ENCODE measurements at regions not wholly inside any gene's neighbourhood (a gene's known extent, or its start where the extent isn't known, plus 50 kb on each side); places are given as distances from the start of the nearest gene placed in this dataset.

GRCh38 chr2:220181165-220181564 is 553.7 kb downstream of the SLC4A3 start:
- no peak for DNase-seq

- DNase-seq: no peak
Observed at GRCh38 chr2:220182790-220183189, 555.4 kb downstream of the SLC4A3 start.

- DNase-seq: no peak
Observed at GRCh38 chr2:220185766-220186305, 558.4 kb downstream of the SLC4A3 start.

GRCh38 chr2:220188031-220188430 is 560.6 kb downstream of the SLC4A3 start:
- DNase-seq: no peak

GRCh38 chr2:220191031-220191430 is 563.6 kb downstream of the SLC4A3 start:
- DNase-seq: no peak

GRCh38 chr2:220191737-220192136 is 564.3 kb downstream of the SLC4A3 start:
- no peak for DNase-seq

GRCh38 chr2:220192994-220193753 is 565.7 kb downstream of the SLC4A3 start:
- DNase-seq: no peak

GRCh38 chr2:220194630-220195584 is 567.5 kb downstream of the SLC4A3 start:
- DNase-seq: no peak

GRCh38 chr2:220198896-220199295 is 571.5 kb downstream of the SLC4A3 start:
- DNase-seq: no peak

- DNase-seq: no peak
Observed at GRCh38 chr2:220202066-220202465, 574.6 kb downstream of the SLC4A3 start.

- DNase-seq: no peak
Observed at GRCh38 chr2:220209093-220209492, 581.7 kb downstream of the SLC4A3 start.

GRCh38 chr2:220209751-220210150 is 582.3 kb downstream of the SLC4A3 start:
- DNase-seq: no peak

GRCh38 chr2:220212296-220213080 is 585.1 kb downstream of the SLC4A3 start:
- no peak for DNase-seq

- no peak for DNase-seq
Observed at GRCh38 chr2:220215785-220216184, 588.4 kb downstream of the SLC4A3 start.

- DNase-seq: no peak
Observed at GRCh38 chr2:220219371-220219770, 591.9 kb downstream of the SLC4A3 start.

- no peak for DNase-seq
Observed at GRCh38 chr2:220220009-220220408, 592.6 kb downstream of the SLC4A3 start.

GRCh38 chr2:220221992-220222391 is 594.6 kb downstream of the SLC4A3 start:
- DNase-seq: no peak

- DNase-seq: no peak
Observed at GRCh38 chr2:220224691-220225543, 597.5 kb downstream of the SLC4A3 start.

GRCh38 chr2:220226076-220226475 is 598.6 kb downstream of the SLC4A3 start:
- DNase-seq: no peak

- DNase-seq: no peak
Observed at GRCh38 chr2:220226546-220226945, 599.1 kb downstream of the SLC4A3 start.

- DNase-seq: no peak
Observed at GRCh38 chr2:220227266-220227920, 600.0 kb downstream of the SLC4A3 start.
